Nephron progenitor cell (in vitro differentiated cells): ENCODE measurements at regions not wholly inside any gene's neighbourhood (a gene's known extent, or its start where the extent isn't known, plus 50 kb on each side); places are given as distances from the start of the nearest gene placed in this dataset.

Experiments used
- DNase-seq: peaks from one replicate; pipeline ENCODE4 v3.0.0; 2021
- H3K27ac Mint-ChIP-seq: 2 replicates; pipeline ENCODE4 v1.8.0; 2021; ENCODE audit warnings: mild to moderate bottlenecking, moderate library complexity, mixed read lengths
- H3K27me3 Mint-ChIP-seq: 2 replicates; pipeline ENCODE4 v1.8.0; 2021; ENCODE audit warnings: mild to moderate bottlenecking, low read depth, mixed read lengths; ENCODE audit not compliant: poor library complexity
- H3K36me3 Mint-ChIP-seq: 2 replicates; pipeline ENCODE4 v1.8.0; 2021; ENCODE audit warnings: low read depth, mixed read lengths
- H3K4me1 Mint-ChIP-seq: 2 replicates; pipeline ENCODE4 v1.8.0; 2021; ENCODE audit warnings: mixed read lengths
- H3K4me3 Mint-ChIP-seq: 2 replicates; pipeline ENCODE4 v1.8.0; 2021; ENCODE audit warnings: mild to moderate bottlenecking, moderate library complexity, mixed read lengths
- H3K9me3 Mint-ChIP-seq: 2 replicates; pipeline ENCODE4 v1.8.0; 2021; ENCODE audit warnings: mild to moderate bottlenecking, moderate library complexity, mixed read lengths
- TF ChIP-seq, protein P1 (sequence below): fragments of 200-600 bp; sonication (generic); IDR thresholded peaks from 2 replicates; pipeline ENCODE4 v1.5.0; 2021; ENCODE audit warnings: antibody characterized with exemption

DNA sequence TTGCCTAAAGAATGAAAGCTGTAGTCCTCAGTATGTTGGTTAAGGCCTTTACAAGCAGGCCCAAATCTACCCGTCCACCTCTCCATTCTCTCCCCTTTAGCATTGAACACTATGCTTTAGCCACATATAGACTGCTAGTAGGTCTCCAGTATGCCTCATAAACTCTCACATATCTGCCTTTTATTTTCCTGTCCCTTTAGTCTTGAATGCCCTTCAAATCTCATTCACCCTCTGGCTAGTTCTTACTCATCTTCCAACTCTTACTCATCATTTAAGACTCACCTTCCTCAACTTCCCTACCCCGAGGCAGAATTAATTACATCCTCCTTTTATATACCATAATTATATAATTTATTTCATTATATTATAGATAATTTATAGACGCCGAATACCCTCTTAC, 78.7 kb upstream of the TSPAN2 start:
- H3K9me3 Mint-ChIP-seq: peaks cover 3% of the 10 kb centered on the region
- no peak overlapping the region for H3K4me3 Mint-ChIP-seq
- no peaks in the 10 kb centered on the region for H3K4me1 Mint-ChIP-seq
- TF ChIP-seq, protein P1, sequence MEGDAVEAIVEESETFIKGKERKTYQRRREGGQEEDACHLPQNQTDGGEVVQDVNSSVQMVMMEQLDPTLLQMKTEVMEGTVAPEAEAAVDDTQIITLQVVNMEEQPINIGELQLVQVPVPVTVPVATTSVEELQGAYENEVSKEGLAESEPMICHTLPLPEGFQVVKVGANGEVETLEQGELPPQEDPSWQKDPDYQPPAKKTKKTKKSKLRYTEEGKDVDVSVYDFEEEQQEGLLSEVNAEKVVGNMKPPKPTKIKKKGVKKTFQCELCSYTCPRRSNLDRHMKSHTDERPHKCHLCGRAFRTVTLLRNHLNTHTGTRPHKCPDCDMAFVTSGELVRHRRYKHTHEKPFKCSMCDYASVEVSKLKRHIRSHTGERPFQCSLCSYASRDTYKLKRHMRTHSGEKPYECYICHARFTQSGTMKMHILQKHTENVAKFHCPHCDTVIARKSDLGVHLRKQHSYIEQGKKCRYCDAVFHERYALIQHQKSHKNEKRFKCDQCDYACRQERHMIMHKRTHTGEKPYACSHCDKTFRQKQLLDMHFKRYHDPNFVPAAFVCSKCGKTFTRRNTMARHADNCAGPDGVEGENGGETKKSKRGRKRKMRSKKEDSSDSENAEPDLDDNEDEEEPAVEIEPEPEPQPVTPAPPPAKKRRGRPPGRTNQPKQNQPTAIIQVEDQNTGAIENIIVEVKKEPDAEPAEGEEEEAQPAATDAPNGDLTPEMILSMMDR: no peak
- no peaks in the 10 kb centered on the region for H3K36me3 Mint-ChIP-seq
- H3K27ac Mint-ChIP-seq: no peak overlapping the region
- DNase-seq: no peak
- H3K27me3 Mint-ChIP-seq: peaks cover 7% of the 10 kb centered on the region

DNA sequence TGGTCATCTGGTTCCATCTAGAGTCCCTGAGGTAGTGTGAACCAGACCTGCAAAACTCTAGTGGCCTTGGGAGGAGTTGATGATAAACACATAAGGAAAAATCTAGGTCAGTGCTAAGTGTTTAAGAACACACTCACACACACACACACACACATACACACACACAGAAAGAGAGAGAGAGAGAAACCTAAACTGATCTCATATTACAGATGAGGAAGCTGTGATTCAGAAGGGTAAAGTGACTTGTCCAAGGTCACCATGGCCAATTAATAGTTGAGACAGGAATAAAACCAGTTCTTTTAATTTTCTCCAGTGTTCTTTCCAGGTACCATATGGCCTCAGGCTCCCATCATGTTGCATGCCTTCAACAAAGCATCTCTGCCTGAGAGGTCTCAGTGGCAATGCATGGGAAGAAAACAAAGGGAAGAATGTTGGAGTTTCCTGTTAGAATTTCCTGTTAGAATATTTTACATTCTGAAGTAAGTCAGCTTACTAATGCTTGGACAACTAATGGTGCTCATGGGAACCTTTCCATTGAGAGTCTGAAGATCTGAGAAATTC, 77.3 kb upstream of the TSPAN2 start:
- no peak overlapping the region for H3K4me3 Mint-ChIP-seq
- no peaks in the 10 kb centered on the region for H3K4me1 Mint-ChIP-seq
- H3K27ac Mint-ChIP-seq: no peak overlapping the region
- no peaks in the 10 kb centered on the region for H3K36me3 Mint-ChIP-seq
- H3K27me3 Mint-ChIP-seq: peaks cover 7% of the 10 kb centered on the region
- peaks cover 3% of the 10 kb centered on the region for H3K9me3 Mint-ChIP-seq
- TF ChIP-seq, protein P1: no peak
- DNase-seq: no peak

DNA sequence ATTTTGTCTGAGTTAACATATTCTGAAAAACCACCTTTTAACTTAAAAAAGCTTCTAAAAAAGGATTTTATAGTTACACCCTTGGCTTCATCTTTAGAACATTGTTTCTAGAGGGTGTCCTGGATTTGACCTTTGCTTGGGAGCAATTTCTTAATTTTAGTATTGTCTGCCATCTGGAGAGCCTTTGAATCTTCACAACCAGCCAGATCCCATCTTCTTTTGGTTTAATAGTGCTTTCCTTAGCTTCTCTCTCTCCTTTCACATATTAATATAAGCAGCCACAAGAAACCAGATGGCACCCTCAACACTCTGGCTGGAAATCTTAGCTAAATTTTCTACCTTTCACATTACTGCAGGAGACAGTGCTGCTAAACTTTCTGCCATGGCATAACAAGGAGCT, 76.5 kb upstream of the TSPAN2 start:
- H3K4me1 Mint-ChIP-seq: no peaks in the 10 kb centered on the region
- no peak for DNase-seq
- no peak overlapping the region for H3K4me3 Mint-ChIP-seq
- H3K27me3 Mint-ChIP-seq: peaks cover 7% of the 10 kb centered on the region
- TF ChIP-seq, protein P1: no peak
- no peaks in the 10 kb centered on the region for H3K36me3 Mint-ChIP-seq
- H3K27ac Mint-ChIP-seq: no peak overlapping the region
- peaks cover 3% of the 10 kb centered on the region for H3K9me3 Mint-ChIP-seq

DNA sequence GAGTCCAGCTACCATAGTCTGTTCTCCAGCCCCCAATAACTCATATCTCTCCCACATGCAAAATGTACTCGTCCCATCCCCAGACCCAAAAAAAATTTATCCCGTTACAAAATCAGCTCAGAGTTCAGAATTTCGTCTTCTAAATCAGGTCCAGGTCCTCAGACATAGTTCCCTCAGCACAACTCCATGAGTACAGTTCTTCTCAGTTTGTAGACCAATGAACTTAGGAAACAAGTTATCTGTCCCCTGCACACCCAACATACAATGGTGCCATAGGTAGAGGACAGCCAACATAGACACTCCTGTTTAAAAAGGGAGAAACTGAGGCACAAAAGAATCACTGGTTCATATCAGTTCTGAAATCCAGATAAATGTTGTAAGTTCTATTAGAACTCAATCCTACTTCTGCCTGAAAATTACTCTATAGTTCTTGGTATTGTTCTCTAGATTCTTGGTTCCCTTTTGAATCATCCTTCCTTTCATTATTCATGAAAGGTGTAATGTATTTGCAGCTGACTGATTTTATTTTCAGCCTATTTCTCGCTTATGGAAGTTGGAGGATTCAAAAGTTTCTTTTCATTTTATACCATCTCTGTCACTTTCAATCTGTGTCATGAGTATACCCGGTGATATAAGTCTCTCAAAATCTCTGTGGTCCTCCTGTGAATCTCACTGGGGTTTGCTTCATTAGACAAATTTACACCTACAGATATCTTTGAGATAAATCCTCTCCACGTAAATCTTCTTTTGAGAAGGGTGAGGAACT, 75.8 kb upstream of the TSPAN2 start:
- Mint-ChIP-seq H3K4me3 (no peak overlapping the region), H3K4me1 (no peaks in the 10 kb centered on the region), H3K9me3 (peaks cover 3% of the 10 kb centered on the region), H3K27ac (no peak overlapping the region), H3K27me3 (peaks cover 7% of the 10 kb centered on the region), H3K36me3 (no peaks in the 10 kb centered on the region)
- TF ChIP-seq, protein P1: no peak
- no peak for DNase-seq

DNA sequence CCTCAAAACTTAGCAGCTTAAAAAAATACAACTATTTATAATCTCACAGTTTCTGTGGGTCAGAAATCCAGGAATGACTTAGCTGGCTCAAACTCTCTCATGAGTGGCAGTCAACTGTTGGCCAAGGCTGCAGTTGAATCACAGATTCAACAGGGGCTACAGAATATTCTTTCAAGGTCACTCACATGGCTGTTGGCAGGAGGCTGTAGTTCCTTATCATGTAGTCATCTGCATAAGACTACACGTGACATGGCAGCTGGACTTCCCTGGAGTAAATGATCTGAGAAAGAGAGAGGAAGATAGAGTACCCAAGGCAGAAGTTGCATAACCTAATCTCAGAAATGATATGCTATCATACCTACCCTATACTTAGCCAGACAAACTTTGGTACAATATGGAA, 75.2 kb upstream of the TSPAN2 start:
- Mint-ChIP-seq H3K9me3 (peaks cover 3% of the 10 kb centered on the region), H3K36me3 (no peaks in the 10 kb centered on the region), H3K4me1 (no peaks in the 10 kb centered on the region), H3K4me3 (no peak overlapping the region), H3K27me3 (peaks cover 7% of the 10 kb centered on the region), H3K27ac (no peak overlapping the region)
- no peak for DNase-seq
- TF ChIP-seq, protein P1: no peak

DNA sequence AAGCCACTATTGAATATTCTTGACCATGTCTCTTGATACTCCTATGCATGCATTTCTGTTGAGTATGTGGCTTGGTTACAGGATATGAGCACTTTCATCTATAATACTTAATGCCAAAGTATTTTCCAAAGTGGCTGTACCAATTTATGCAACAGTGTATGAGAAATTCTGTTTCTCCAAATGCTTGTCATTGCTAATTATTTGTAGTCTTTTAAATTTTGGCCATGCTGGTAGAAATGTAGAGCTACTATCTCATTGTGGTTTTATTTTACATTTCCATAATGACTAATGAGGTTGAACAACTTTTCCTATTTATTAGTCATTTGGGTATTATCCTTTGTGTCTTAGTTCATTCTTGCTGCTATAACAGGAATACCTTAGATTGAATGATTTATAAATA, 71.4 kb upstream of the TSPAN2 start:
- no peak overlapping the region for H3K27ac Mint-ChIP-seq
- no peak overlapping the region for H3K4me3 Mint-ChIP-seq
- H3K4me1 Mint-ChIP-seq: no peaks in the 10 kb centered on the region
- H3K9me3 Mint-ChIP-seq: no peaks in the 10 kb centered on the region
- DNase-seq: no peak
- H3K36me3 Mint-ChIP-seq: no peaks in the 10 kb centered on the region
- TF ChIP-seq, protein P1: no peak
- peaks cover 4% of the 10 kb centered on the region for H3K27me3 Mint-ChIP-seq
